Ishikawa (cell line): ENCODE measurements at regions not wholly inside any gene's neighbourhood (a gene's known extent, or its start where the extent isn't known, plus 50 kb on each side); places are given as distances from the start of the nearest gene placed in this dataset.

Experiments used
- CEBPB ChIP-seq: IDR thresholded peaks from 2 replicates; pipeline ENCODE4 v1.6.1; 2012
- CREB1 ChIP-seq: IDR thresholded peaks from 2 replicates; pipeline ENCODE4 v1.6.1; 2012; ENCODE audit warnings: low read depth
- EP300 ChIP-seq: IDR thresholded peaks from 2 replicates; pipeline ENCODE4 v1.6.1; 2012; ENCODE audit warnings: borderline replicate concordance
- NFIC ChIP-seq: IDR thresholded peaks from 2 replicates; pipeline ENCODE4 v1.6.1; 2012
- RAD21 ChIP-seq: IDR thresholded peaks from 2 replicates; pipeline ENCODE4 v1.6.1; 2012; ENCODE audit warnings: low read depth
- TAF1 ChIP-seq: IDR thresholded peaks from 2 replicates; pipeline ENCODE4 v1.6.1; 2012; ENCODE audit warnings: low read depth, mild to moderate bottlenecking
- TCF12 ChIP-seq: IDR thresholded peaks from 2 replicates; pipeline ENCODE4 v1.6.1; 2012; ENCODE audit warnings: low read depth
- TEAD4 ChIP-seq: IDR thresholded peaks from 2 replicates; pipeline ENCODE4 v1.6.1; 2012
- YY1 ChIP-seq: IDR thresholded peaks from 2 replicates; pipeline ENCODE4 v1.6.1; 2012; ENCODE audit warnings: low read depth
- ZBTB7A ChIP-seq: IDR thresholded peaks from 2 replicates; pipeline ENCODE4 v1.6.1; 2012; ENCODE audit warnings: low read depth
- TF ChIP-seq, protein P1 (sequence below): IDR thresholded peaks from 2 replicates; pipeline ENCODE4 v1.6.1; 2012
- TF ChIP-seq, protein P2 (sequence below): IDR thresholded peaks from 2 replicates; pipeline ENCODE4 v1.6.1; 2012

DNA sequence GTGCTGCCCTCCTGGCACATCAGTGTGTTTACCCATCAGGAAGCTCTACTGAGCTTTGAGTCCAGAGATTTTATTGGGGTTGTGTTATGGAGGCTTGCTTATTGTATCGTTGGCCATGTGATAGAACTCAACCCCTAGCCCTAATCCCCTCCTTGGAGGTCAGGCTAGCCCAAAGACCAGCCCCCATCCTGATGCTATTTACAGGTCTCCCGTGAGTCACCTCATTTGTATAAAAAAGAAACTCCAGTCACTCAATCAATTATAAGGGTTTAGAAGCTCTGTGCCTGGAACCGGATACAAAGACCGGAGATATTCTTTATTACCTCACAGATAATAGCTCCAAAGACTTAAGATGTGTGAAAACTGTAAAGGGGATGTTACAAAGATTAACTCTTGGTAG lies 405.9 kb downstream of the CNTNAP4 start:
- TF ChIP-seq CEBPB = no peak
- no peak for TF ChIP-seq TAF1
- TF ChIP-seq NFIC = no peak
- no peak for TF ChIP-seq RAD21
- no peak for TF ChIP-seq ZBTB7A
- TF ChIP-seq, protein P1, sequence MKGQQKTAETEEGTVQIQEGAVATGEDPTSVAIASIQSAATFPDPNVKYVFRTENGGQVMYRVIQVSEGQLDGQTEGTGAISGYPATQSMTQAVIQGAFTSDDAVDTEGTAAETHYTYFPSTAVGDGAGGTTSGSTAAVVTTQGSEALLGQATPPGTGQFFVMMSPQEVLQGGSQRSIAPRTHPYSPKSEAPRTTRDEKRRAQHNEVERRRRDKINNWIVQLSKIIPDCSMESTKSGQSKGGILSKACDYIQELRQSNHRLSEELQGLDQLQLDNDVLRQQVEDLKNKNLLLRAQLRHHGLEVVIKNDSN = no peak
- TF ChIP-seq YY1 = no peak
- TF ChIP-seq EP300 = no peak
- no peak for TF ChIP-seq TEAD4
- TF ChIP-seq, protein P2, sequence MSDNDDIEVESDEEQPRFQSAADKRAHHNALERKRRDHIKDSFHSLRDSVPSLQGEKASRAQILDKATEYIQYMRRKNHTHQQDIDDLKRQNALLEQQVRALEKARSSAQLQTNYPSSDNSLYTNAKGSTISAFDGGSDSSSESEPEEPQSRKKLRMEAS = no peak
- TF ChIP-seq CREB1 = no peak
- TF ChIP-seq TCF12 = no peak
